Gastrocnemius medialis (tissue), 4 donors: ENCODE measurements at regions not wholly inside any gene's neighbourhood (a gene's known extent, or its start where the extent isn't known, plus 50 kb on each side); places are given as distances from the start of the nearest gene placed in this dataset.

ENCODE experiments used
- CTCF ChIP-seq, 5 experiments: fragments of 450-650 bp in 3 of 5; fragments of 200-600 bp in 2 of 5; sonication (generic) in 2 of 5; IDR thresholded peaks in 4 of 5; conservative IDR thresholded peaks in 1 of 5; 1 replicate in 4 of 5; 2 replicates in 1 of 5; pipeline ENCODE4 v1.5.1; 2016 to 2019; ENCODE audit warnings: antibody characterized with exemption in 5 of 5, mild to moderate bottlenecking in 3 of 5, moderate library complexity in 3 of 5
- POLR2A ChIP-seq, 2 donors: fragments of 450-650 bp; IDR thresholded peaks; one replicate each; pipeline ENCODE4 v1.6.1; 2017; ENCODE audit warnings: antibody characterized with exemption in 2 of 2, mild to moderate bottlenecking in 2 of 2, moderate library complexity in 2 of 2

DNA sequence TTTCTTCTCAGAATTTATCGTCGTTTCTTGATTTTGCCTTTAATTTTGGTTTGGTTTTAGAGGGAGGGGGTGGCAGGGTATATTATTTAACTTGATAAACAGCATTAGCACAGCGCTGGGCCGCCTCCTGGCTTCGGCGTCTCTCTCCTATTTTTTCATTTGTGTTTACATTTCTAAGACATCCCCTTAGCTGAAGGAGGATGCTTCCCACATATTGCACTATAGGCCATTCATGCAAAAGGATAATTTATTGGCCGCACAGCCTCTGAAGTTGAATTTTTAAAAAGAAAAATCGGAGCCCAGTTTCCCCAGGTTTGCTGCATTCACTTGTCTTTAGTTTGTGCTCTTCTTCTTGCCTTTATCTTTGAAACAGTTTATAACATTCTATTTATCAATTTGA lies 497.4 kb upstream of the ZFHX3 start:
- TF ChIP-seq CTCF (IDR thresholded peaks at IDR 0.05 in 4 of 5, conservative IDR thresholded peaks at IDR 0.05 in 1 of 5) = no peak
- no peak for TF ChIP-seq POLR2A (IDR thresholded peaks at IDR 0.05)
